Activated B cell treated with CpG ODN at 0.5 μM for 24 hours (primary cell): ENCODE measurements at regions not wholly inside any gene's neighbourhood (a gene's known extent, or its start where the extent isn't known, plus 50 kb on each side); places are given as distances from the start of the nearest gene placed in this dataset.

Experiments
- ATAC-seq: fragments of 200-7000 bp; cut with Tn5 transposase; one replicate; pipeline ENCODE4 v1.10.0; 2021; ENCODE audit warnings: low read depth, mild to moderate bottlenecking, moderate library complexity
- CTCF ChIA-PET: fragments of 350-600 bp; sonication (Branson Sonifier 250); formaldehyde crosslinking; loops from one replicate; lab custom pipeline; 2021; ENCODE audit warnings: antibody characterized with exemption; lab: Charles Lee
- POLR2A ChIA-PET: fragments of 350-600 bp; sonication (Branson Sonifier 250); formaldehyde crosslinking; loops from one replicate; lab custom pipeline; 2021; ENCODE audit warnings: antibody characterized with exemption; lab: Charles Lee
- DNase-seq: peaks from one replicate; pipeline ENCODE4 v3.0.0; 2022
- H3K27ac Mint-ChIP-seq: one replicate; pipeline ENCODE4 v1.8.0; 2020; ENCODE audit warnings: mixed read lengths
- H3K27me3 Mint-ChIP-seq: one replicate; pipeline ENCODE4 v1.8.0; 2021; ENCODE audit warnings: mixed read lengths
- H3K36me3 Mint-ChIP-seq: one replicate; pipeline ENCODE4 v1.8.0; 2021; ENCODE audit warnings: low read depth, mixed read lengths
- H3K4me1 Mint-ChIP-seq: one replicate; pipeline ENCODE4 v1.8.0; 2021; ENCODE audit warnings: mixed read lengths
- H3K4me3 Mint-ChIP-seq: one replicate; pipeline ENCODE4 v1.8.0; 2020; ENCODE audit warnings: mild to moderate bottlenecking, mixed read lengths
- H3K9me3 Mint-ChIP-seq: one replicate; pipeline ENCODE4 v1.8.0; 2020; ENCODE audit warnings: mixed read lengths
- intact Hi-C: fragments of 100-400 bp; cut with micrococcal nuclease; formaldehyde crosslinking; loops from one replicate; pipeline ENCODE4 v1.15.1; 2024
- TF ChIP-seq, protein P1 (sequence below): fragments of 200-600 bp; IDR thresholded peaks from one replicate; pipeline ENCODE4 v1.8.0; 2022; ENCODE audit warnings: antibody characterized with exemption, mild to moderate bottlenecking

DNA sequence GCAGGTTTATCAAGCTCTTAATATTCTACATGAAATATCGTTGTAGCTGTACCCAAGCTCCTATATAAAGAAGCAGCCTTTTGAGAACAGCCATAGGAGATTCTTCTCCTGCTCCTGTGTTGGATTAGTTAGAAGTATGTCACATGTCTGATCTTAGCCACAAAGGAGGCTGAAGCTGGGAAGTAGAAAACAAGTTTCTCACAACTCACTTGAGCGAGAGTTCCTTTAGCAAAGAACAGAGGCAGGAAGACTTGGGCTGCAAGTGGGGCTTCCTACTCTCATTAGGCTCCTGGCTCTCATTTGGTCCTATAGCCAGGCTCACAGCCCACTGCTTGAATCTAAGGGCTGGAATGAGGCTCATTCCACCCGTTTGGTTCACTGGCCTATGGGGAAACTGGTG, 281.9 kb downstream of the BTG1 start:
- Mint-ChIP-seq H3K27ac (no peak overlapping the region), H3K4me1 (no peaks in the 10 kb centered on the region), H3K36me3 (no peaks in the 10 kb centered on the region), H3K9me3 (no peaks in the 10 kb centered on the region), H3K4me3 (no peak overlapping the region), H3K27me3 (no peaks in the 10 kb centered on the region)
- DNase-seq, result no peak
- no peak for ATAC-seq
- TF ChIP-seq, protein P1, sequence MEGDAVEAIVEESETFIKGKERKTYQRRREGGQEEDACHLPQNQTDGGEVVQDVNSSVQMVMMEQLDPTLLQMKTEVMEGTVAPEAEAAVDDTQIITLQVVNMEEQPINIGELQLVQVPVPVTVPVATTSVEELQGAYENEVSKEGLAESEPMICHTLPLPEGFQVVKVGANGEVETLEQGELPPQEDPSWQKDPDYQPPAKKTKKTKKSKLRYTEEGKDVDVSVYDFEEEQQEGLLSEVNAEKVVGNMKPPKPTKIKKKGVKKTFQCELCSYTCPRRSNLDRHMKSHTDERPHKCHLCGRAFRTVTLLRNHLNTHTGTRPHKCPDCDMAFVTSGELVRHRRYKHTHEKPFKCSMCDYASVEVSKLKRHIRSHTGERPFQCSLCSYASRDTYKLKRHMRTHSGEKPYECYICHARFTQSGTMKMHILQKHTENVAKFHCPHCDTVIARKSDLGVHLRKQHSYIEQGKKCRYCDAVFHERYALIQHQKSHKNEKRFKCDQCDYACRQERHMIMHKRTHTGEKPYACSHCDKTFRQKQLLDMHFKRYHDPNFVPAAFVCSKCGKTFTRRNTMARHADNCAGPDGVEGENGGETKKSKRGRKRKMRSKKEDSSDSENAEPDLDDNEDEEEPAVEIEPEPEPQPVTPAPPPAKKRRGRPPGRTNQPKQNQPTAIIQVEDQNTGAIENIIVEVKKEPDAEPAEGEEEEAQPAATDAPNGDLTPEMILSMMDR, result no peak
- ChIA-PET CTCF (no interaction called here), POLR2A (no interaction called here)
- intact Hi-C loops, result no loop called here

DNA sequence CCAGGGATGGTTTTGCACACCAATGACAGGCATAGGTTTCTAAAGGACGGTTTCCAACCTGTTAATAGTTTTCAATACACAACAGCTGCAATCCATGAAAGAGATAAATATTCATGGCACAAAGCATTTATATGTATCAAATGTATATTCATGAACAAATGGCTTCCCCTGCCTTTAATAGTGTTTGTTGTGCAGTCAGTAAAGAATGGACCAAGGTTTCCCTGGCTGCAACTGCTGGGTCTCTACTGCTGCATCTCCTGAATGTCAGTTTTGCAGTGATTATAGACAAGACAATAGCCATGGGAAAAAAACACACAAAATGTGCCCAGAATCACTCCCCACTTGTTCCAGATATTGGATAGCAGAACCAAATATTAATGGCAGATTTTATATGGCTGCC, 284.1 kb downstream of the BTG1 start:
- Mint-ChIP-seq H3K9me3 (no peaks in the 10 kb centered on the region), H3K36me3 (no peaks in the 10 kb centered on the region), H3K4me3 (no peak overlapping the region), H3K4me1 (no peaks in the 10 kb centered on the region), H3K27me3 (no peaks in the 10 kb centered on the region), H3K27ac (no peak overlapping the region)
- DNase-seq (no peak), ATAC-seq (no peak)
- ChIA-PET CTCF (no interaction called here), POLR2A (no interaction called here)
- intact Hi-C loops, result no loop called here
- TF ChIP-seq, protein P1, result no peak

DNA sequence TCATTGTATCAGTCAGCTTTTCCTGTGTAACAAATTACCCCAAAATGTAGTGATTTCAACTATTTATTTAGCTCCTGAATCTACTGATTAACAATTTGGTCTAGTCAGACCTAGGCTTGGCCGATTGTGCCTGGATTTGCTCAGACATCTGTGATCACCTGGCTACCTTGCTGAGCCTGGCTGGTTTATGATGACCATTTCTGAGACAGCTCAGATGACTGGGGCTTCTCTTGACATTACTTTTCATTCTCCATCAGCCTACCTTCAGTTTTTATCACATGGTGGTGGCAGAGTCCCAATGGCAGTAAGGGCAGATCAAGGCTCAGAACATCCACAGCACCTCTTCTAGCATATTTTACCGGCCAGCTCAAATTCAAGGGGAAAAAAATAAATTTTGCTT, 286.3 kb downstream of the BTG1 start:
- no peaks in the 10 kb centered on the region for H3K27me3 Mint-ChIP-seq
- no peaks in the 10 kb centered on the region for H3K9me3 Mint-ChIP-seq
- ChIA-PET CTCF (no interaction called here), POLR2A (no interaction called here)
- no peak overlapping the region for H3K4me3 Mint-ChIP-seq
- DNase-seq (no peak), ATAC-seq (no peak)
- TF ChIP-seq, protein P1, result no peak
- intact Hi-C loops, result no loop called here
- no peaks in the 10 kb centered on the region for H3K36me3 Mint-ChIP-seq
- H3K27ac Mint-ChIP-seq, result no peak overlapping the region
- H3K4me1 Mint-ChIP-seq, result no peaks in the 10 kb centered on the region

DNA sequence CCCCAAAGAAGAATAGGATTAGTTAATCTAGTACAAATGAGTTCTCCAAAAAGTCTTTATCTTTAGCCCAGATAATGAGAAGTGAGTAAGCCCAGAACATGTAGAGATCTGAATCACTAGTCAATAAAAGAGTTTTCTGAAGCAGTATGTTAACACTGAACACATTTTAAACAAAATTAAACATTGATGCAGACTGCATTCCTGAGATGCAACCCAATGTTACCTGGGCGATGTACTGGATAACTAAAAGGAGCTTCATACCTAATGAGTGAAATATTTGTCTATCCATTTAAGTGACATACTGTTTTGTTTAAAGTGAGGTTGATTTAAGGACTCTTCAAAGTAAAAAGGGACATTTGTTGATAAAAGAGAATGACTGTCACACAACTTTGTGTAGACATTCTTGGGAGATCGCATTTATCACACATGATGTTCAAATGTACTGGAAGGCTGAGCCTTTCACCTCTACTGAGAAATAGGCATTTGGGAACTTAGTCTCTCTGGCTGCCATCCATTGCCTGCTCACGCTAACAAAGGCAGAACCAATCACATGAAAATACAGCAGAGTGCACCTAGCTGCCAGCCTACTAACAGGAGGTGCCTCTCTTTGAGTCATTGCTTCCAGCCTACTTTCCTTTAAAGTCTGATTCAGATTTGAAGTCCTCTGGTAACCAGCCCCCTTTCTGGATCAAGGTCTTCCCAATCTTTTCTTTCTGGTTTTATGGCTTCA, 287.7 kb downstream of the BTG1 start:
- Mint-ChIP-seq H3K9me3 (no peaks in the 10 kb centered on the region), H3K4me3 (no peak overlapping the region), H3K36me3 (no peaks in the 10 kb centered on the region), H3K27ac (no peak overlapping the region), H3K27me3 (no peaks in the 10 kb centered on the region), H3K4me1 (no peaks in the 10 kb centered on the region)
- TF ChIP-seq, protein P1, result no peak
- no peak for DNase-seq
- intact Hi-C loops, result no loop called here
- POLR2A ChIA-PET, result no interaction called here
- CTCF ChIA-PET, result no interaction called here
- ATAC-seq, result no peak

DNA sequence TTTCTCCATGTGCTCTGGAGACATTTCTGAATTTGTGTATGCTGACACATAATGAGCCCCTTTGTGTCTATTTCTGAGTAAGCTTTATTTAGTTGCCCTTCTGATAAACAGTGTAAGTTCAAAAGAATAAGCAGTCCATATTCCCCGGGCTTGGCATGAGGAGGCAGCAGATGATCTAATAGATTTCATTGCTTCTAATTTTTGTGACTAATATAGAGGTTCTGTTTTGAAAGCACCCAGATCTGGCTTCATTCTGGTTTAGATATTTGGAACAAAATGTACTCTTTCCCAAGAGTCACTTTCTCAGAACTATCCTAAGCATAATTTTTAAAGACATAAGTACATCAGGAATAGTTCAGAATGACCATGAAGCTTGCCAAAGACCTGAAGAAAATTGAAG, 290.9 kb downstream of the BTG1 start:
- H3K36me3 Mint-ChIP-seq, result no peaks in the 10 kb centered on the region
- TF ChIP-seq, protein P1, result no peak
- no peaks in the 10 kb centered on the region for H3K27me3 Mint-ChIP-seq
- H3K4me3 Mint-ChIP-seq, result no peak overlapping the region
- no peaks in the 10 kb centered on the region for H3K4me1 Mint-ChIP-seq
- ATAC-seq, result no peak
- no peak overlapping the region for H3K27ac Mint-ChIP-seq
- intact Hi-C loops, result no loop called here
- no peak for DNase-seq
- CTCF ChIA-PET, result no interaction called here
- H3K9me3 Mint-ChIP-seq, result no peaks in the 10 kb centered on the region
- POLR2A ChIA-PET, result no interaction called here
